Astrocyte (in vitro differentiated cells and primary cell): ENCODE measurements at regions not wholly inside any gene's neighbourhood (a gene's known extent, or its start where the extent isn't known, plus 50 kb on each side); places are given as distances from the start of the nearest gene placed in this dataset.

Experiments used
- DNase-seq: peaks from one replicate; pipeline ENCODE4 v3.0.0-alpha.2; 2010; ENCODE audit warnings: low read depth
- FAIRE-seq: peaks from 2 replicates; lab custom pipeline; 2011; peaks lifted over from hg19 to GRCh38; lab: Jason Lieb, UNC
- H2AFZ ChIP-seq: 2 replicates; pipeline ENCODE4 v1.6.0; 2012; ENCODE audit warnings: low read depth, low read length, inconsistent platforms
- H3K27ac ChIP-seq: 2 replicates; pipeline ENCODE4 v1.5.1; 2011; ENCODE audit warnings: low read depth, low read length, inconsistent platforms
- H3K27me3 ChIP-seq: 2 replicates; pipeline ENCODE4 v1.6.0; 2011; ENCODE audit warnings: low read length, inconsistent platforms; ENCODE audit not compliant: insufficient read depth
- H3K36me3 ChIP-seq: 2 replicates; pipeline ENCODE4 v1.5.1; 2011; ENCODE audit warnings: low read length, inconsistent platforms; ENCODE audit not compliant: insufficient read depth
- H3K4me1 ChIP-seq: 2 replicates; pipeline ENCODE4 v1.5.1; 2011; ENCODE audit warnings: low read length, inconsistent platforms; ENCODE audit not compliant: insufficient read depth
- H3K4me2 ChIP-seq: 2 replicates; pipeline ENCODE4 v1.6.0; 2012; ENCODE audit warnings: low read length, inconsistent platforms
- H3K4me3 ChIP-seq: 2 replicates; pipeline ENCODE4 v1.5.1; 2011; ENCODE audit warnings: low read depth, mild to moderate bottlenecking, low read length, inconsistent platforms; ENCODE audit not compliant: insufficient read depth
- H3K79me2 ChIP-seq: 2 replicates; pipeline ENCODE4 v1.6.0; 2012; ENCODE audit warnings: mild to moderate bottlenecking, low read length, inconsistent platforms; ENCODE audit not compliant: insufficient read depth
- H3K9ac ChIP-seq: 2 replicates; pipeline ENCODE4 v1.6.0; 2012; ENCODE audit warnings: mild to moderate bottlenecking, low read length, inconsistent platforms
- H3K9me3 ChIP-seq: 2 replicates; pipeline ENCODE4 v1.5.1; 2012; ENCODE audit warnings: low read depth, mild to moderate bottlenecking, low read length, inconsistent platforms; ENCODE audit not compliant: insufficient read depth
- H4K20me1 ChIP-seq: 2 replicates; pipeline ENCODE4 v1.6.0; 2012; ENCODE audit warnings: low read length, inconsistent platforms; ENCODE audit not compliant: insufficient read depth
- H3K27ac Mint-ChIP-seq: one replicate; pipeline ENCODE4 v1.8.0; 2021; ENCODE audit warnings: mild to moderate bottlenecking, mixed read lengths; ENCODE audit not compliant: unreplicated experiment
- H3K27me3 Mint-ChIP-seq: one replicate; pipeline ENCODE4 v1.8.0; 2021; ENCODE audit warnings: low read depth, mixed read lengths; ENCODE audit not compliant: unreplicated experiment
- H3K36me3 Mint-ChIP-seq: one replicate; pipeline ENCODE4 v1.8.0; 2021; ENCODE audit warnings: low read depth, mixed read lengths; ENCODE audit not compliant: unreplicated experiment
- H3K4me1 Mint-ChIP-seq: one replicate; pipeline ENCODE4 v1.8.0; 2021; ENCODE audit warnings: low read depth, mixed read lengths; ENCODE audit not compliant: unreplicated experiment
- H3K4me3 Mint-ChIP-seq: one replicate; pipeline ENCODE4 v1.8.0; 2021; ENCODE audit warnings: mild to moderate bottlenecking, moderate library complexity, mixed read lengths; ENCODE audit not compliant: unreplicated experiment
- H3K9me3 Mint-ChIP-seq: one replicate; pipeline ENCODE4 v1.8.0; 2021; ENCODE audit warnings: mild to moderate bottlenecking, mixed read lengths; ENCODE audit not compliant: unreplicated experiment
- CTCF ChIP-seq: IDR thresholded peaks from 2 replicates; pipeline ENCODE4 v1.5.1; 2011; ENCODE audit warnings: low read depth, mild to moderate bottlenecking, inconsistent platforms, low read length, moderate library complexity; ENCODE audit not compliant: insufficient read depth
- EZH2 ChIP-seq: IDR thresholded peaks from 2 replicates; pipeline ENCODE4 v1.6.1; 2012; ENCODE audit warnings: mild to moderate bottlenecking, low read length, inconsistent platforms; ENCODE audit not compliant: insufficient read depth

GRCh38 chr2:142599504-142599903 lies 278.0 kb upstream of the KYNU start:
- Mint-ChIP-seq H3K4me3 (no peak overlapping the region), H3K27ac (no peak overlapping the region), H3K27me3 (no peaks in the 10 kb centered on the region), H3K9me3 (no peaks in the 10 kb centered on the region), H3K36me3 (no peaks in the 10 kb centered on the region), H3K4me1 (peaks cover 23% of the 10 kb centered on the region)
- Histone ChIP-seq H3K27ac (no peak overlapping the region), H3K4me1 (peaks cover 7% of the 10 kb centered on the region), H2AFZ (no peak overlapping the region), H4K20me1 (no peaks in the 10 kb centered on the region), H3K79me2 (no peaks in the 10 kb centered on the region), H3K36me3 (no peaks in the 10 kb centered on the region), H3K9ac (no peak overlapping the region), H3K4me2 (no peak overlapping the region), H3K4me3 (no peak overlapping the region), H3K9me3 (no peaks in the 10 kb centered on the region), H3K27me3 (no peaks in the 10 kb centered on the region)
- FAIRE-seq: no peak
- no peak for TF ChIP-seq EZH2
- no peak for TF ChIP-seq CTCF
- no peak for DNase-seq

GRCh38 chr2:142598846-142599245 lies 278.6 kb upstream of the KYNU start:
- Histone ChIP-seq H3K4me3 (no peak overlapping the region), H3K36me3 (no peaks in the 10 kb centered on the region), H3K9me3 (no peaks in the 10 kb centered on the region), H3K9ac (no peak overlapping the region), H2AFZ (no peak overlapping the region), H3K27ac (no peak overlapping the region), H3K27me3 (no peaks in the 10 kb centered on the region), H3K4me2 (no peak overlapping the region), H4K20me1 (no peaks in the 10 kb centered on the region), H3K4me1 (peaks cover 7% of the 10 kb centered on the region), H3K79me2 (no peaks in the 10 kb centered on the region)
- H3K27ac Mint-ChIP-seq: peak overlapping the region; percentile 18
- no peak for TF ChIP-seq CTCF
- no peak for TF ChIP-seq EZH2
- no peak overlapping the region for H3K4me3 Mint-ChIP-seq
- H3K4me1 Mint-ChIP-seq: peaks cover 23% of the 10 kb centered on the region
- no peaks in the 10 kb centered on the region for H3K9me3 Mint-ChIP-seq
- H3K36me3 Mint-ChIP-seq: no peaks in the 10 kb centered on the region
- DNase-seq (no peak), FAIRE-seq (no peak)
- no peaks in the 10 kb centered on the region for H3K27me3 Mint-ChIP-seq

- Mint-ChIP-seq H3K4me3 (no peak overlapping the region), H3K27me3 (no peaks in the 10 kb centered on the region), H3K36me3 (no peaks in the 10 kb centered on the region), H3K9me3 (no peaks in the 10 kb centered on the region), H3K4me1 (peaks cover 25% of the 10 kb centered on the region), H3K27ac (peak overlapping the region; percentile 48)
- FAIRE-seq: no peak
- TF ChIP-seq EZH2 (no peak), CTCF (no peak)
- H3K4me2 ChIP-seq: peak overlapping the region; percentile 45
- H3K27ac ChIP-seq: peak overlapping the region; percentile 26
- H3K9me3 ChIP-seq: no peaks in the 10 kb centered on the region
- peaks cover 7% of the 10 kb centered on the region for H3K4me1 ChIP-seq
- no peaks in the 10 kb centered on the region for H3K79me2 ChIP-seq
- peak; percentile 42 for DNase-seq
- no peak overlapping the region for H3K9ac ChIP-seq
- no peak overlapping the region for H2AFZ ChIP-seq
- H3K27me3 ChIP-seq: no peaks in the 10 kb centered on the region
- H3K36me3 ChIP-seq: no peaks in the 10 kb centered on the region
- no peaks in the 10 kb centered on the region for H4K20me1 ChIP-seq
- no peak overlapping the region for H3K4me3 ChIP-seq
Observed at GRCh38 chr2:142596334-142597088, 281.0 kb upstream of the KYNU start.
